ENCODE measurements at regions not wholly inside any gene's neighbourhood (a gene's known extent, or its start where the extent isn't known, plus 50 kb on each side); places are given as distances from the start of the nearest gene placed in this dataset.

GRCh38 chr7:112985377-112985987, 101.1 kb downstream of the GPR85 start:
- H3K27me3 Mint-ChIP-seq (ENCODE audit: insufficient read depth, low read depth, poor library complexity), result no peaks in the 10 kb centered on the region
- Histone ChIP-seq H3K27ac (ENCODE audit: low read depth) (no peak overlapping the region), H3K79me2 (replicated peaks; ENCODE audit: insufficient read depth) (no peaks in the 10 kb centered on the region), H4K20me1 (replicated peaks; ENCODE audit: insufficient read depth) (no peaks in the 10 kb centered on the region), H3K4me1 (ENCODE audit: insufficient read depth) (no peaks in the 10 kb centered on the region), H3K36me3 (ENCODE audit: insufficient read depth) (no peaks in the 10 kb centered on the region), H3K4me3 (no peak overlapping the region), H3K27me3 (ENCODE audit: insufficient read depth) (no peaks in the 10 kb centered on the region), H3K4me2 (no peak overlapping the region), H3F3A (replicated peaks; ENCODE audit: low read depth) (no peaks in the 10 kb centered on the region), H2AFZ (no peak overlapping the region), H3K9me2 (ENCODE audit: insufficient read depth) (no peaks in the 10 kb centered on the region)
- no peaks in the 10 kb centered on the region for H3K9me3 Mint-ChIP-seq
- TF ChIP-seq, protein P1, sequence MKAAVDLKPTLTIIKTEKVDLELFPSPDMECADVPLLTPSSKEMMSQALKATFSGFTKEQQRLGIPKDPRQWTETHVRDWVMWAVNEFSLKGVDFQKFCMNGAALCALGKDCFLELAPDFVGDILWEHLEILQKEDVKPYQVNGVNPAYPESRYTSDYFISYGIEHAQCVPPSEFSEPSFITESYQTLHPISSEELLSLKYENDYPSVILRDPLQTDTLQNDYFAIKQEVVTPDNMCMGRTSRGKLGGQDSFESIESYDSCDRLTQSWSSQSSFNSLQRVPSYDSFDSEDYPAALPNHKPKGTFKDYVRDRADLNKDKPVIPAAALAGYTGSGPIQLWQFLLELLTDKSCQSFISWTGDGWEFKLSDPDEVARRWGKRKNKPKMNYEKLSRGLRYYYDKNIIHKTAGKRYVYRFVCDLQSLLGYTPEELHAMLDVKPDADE (IDR thresholded peaks at IDR 0.05), result no peak
- TF ChIP-seq STAT1 (IDR thresholded peaks at IDR 0.05; ENCODE audit: unreplicated experiment), result no peak
- TF ChIP-seq POLR2AphosphoS5 (IDR thresholded peaks at IDR 0.05; ENCODE audit: low read depth), result no peak
- no peak for TF ChIP-seq NANOG (IDR thresholded peaks at IDR 0.05; ENCODE audit: borderline replicate concordance)
- TF ChIP-seq EZH2 (IDR thresholded peaks at IDR 0.05; ENCODE audit: low read depth, unreplicated experiment), result no peak
- no peak for TF ChIP-seq EZH2phosphoT487 (IDR thresholded peaks at IDR 0.05; ENCODE audit: unreplicated experiment)
- TF ChIP-seq, protein P2, sequence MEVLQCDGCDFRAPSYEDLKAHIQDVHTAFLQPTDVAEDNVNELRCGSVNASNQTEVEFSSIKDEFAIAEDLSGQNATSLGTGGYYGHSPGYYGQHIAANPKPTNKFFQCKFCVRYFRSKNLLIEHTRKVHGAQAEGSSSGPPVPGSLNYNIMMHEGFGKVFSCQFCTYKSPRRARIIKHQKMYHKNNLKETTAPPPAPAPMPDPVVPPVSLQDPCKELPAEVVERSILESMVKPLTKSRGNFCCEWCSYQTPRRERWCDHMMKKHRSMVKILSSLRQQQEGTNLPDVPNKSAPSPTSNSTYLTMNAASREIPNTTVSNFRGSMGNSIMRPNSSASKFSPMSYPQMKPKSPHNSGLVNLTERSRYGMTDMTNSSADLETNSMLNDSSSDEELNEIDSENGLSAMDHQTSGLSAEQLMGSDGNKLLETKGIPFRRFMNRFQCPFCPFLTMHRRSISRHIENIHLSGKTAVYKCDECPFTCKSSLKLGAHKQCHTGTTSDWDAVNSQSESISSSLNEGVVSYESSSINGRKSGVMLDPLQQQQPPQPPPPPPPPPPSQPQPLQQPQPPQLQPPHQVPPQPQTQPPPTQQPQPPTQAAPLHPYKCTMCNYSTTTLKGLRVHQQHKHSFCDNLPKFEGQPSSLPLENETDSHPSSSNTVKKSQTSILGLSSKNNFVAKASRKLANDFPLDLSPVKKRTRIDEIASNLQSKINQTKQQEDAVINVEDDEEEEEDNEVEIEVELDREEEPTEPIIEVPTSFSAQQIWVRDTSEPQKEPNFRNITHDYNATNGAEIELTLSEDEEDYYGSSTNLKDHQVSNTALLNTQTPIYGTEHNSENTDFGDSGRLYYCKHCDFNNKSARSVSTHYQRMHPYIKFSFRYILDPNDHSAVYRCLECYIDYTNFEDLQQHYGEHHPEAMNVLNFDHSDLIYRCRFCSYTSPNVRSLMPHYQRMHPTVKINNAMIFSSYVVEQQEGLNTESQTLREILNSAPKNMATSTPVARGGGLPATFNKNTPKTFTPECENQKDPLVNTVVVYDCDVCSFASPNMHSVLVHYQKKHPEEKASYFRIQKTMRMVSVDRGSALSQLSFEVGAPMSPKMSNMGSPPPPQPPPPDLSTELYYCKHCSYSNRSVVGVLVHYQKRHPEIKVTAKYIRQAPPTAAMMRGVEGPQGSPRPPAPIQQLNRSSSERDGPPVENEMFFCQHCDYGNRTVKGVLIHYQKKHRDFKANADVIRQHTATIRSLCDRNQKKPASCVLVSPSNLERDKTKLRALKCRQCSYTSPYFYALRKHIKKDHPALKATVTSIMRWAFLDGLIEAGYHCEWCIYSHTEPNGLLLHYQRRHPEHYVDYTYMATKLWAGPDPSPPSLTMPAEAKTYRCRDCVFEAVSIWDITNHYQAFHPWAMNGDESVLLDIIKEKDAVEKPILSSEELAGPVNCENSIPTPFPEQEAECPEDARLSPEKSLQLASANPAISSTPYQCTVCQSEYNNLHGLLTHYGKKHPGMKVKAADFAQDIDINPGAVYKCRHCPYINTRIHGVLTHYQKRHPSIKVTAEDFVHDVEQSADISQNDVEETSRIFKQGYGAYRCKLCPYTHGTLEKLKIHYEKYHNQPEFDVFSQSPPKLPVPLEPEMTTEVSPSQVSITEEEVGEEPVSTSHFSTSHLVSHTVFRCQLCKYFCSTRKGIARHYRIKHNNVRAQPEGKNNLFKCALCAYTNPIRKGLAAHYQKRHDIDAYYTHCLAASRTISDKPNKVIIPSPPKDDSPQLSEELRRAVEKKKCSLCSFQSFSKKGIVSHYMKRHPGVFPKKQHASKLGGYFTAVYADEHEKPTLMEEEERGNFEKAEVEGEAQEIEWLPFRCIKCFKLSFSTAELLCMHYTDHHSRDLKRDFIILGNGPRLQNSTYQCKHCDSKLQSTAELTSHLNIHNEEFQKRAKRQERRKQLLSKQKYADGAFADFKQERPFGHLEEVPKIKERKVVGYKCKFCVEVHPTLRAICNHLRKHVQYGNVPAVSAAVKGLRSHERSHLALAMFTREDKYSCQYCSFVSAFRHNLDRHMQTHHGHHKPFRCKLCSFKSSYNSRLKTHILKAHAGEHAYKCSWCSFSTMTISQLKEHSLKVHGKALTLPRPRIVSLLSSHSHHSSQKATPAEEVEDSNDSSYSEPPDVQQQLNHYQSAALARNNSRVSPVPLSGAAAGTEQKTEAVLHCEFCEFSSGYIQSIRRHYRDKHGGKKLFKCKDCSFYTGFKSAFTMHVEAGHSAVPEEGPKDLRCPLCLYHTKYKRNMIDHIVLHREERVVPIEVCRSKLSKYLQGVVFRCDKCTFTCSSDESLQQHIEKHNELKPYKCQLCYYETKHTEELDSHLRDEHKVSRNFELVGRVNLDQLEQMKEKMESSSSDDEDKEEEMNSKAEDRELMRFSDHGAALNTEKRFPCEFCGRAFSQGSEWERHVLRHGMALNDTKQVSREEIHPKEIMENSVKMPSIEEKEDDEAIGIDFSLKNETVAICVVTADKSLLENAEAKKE (CRISPR knock-in tag; IDR thresholded peaks at IDR 0.05), result no peak
- no peaks in the 10 kb centered on the region for H3K36me3 Mint-ChIP-seq (ENCODE audit: low read depth)
- peak; percentile 79 for ATAC-seq
- peak; percentile 6 for DNase-seq (ENCODE audit: low spot score)
- no peak overlapping the region for H3K4me3 Mint-ChIP-seq
- H3K27ac Mint-ChIP-seq, result no peak overlapping the region
- H3K4me1 Mint-ChIP-seq, result peaks cover 9% of the 10 kb centered on the region; the same call in 2 of the 3 replicates

Measured in GM23338 (cell line).